SH-SY5Y (cell line): ENCODE measurements at regions not wholly inside any gene's neighbourhood (a gene's known extent, or its start where the extent isn't known, plus 50 kb on each side); places are given as distances from the start of the nearest gene placed in this dataset.

ENCODE experiments used
- GATA2 ChIP-seq: IDR thresholded peaks from 2 replicates; pipeline ENCODE4 v1.6.1; 2011; ENCODE audit warnings: mild to moderate bottlenecking, low read depth, low read length
- GATA3 ChIP-seq: IDR thresholded peaks from 2 replicates; pipeline ENCODE4 v1.6.1; 2011; ENCODE audit warnings: low read depth, mild to moderate bottlenecking, low read length, moderate library complexity

GRCh38 chr3:148631124-148631903 lies 66.4 kb upstream of the AGTR1 start:
- TF ChIP-seq GATA2 (no peak), GATA3 (no peak)
